GM12873 (cell line): ENCODE measurements at regions not wholly inside any gene's neighbourhood (a gene's known extent, or its start where the extent isn't known, plus 50 kb on each side); places are given as distances from the start of the nearest gene placed in this dataset.

Source experiments
- TF ChIP-seq, protein P1 (sequence below): IDR thresholded peaks from 2 replicates; pipeline ENCODE4 v1.5.1; 2012; ENCODE audit warnings: low read depth, mild to moderate bottlenecking, moderate library complexity, low read length, control low read depth; ENCODE audit not compliant: insufficient read depth; ENCODE audit errors: missing control alignments

DNA sequence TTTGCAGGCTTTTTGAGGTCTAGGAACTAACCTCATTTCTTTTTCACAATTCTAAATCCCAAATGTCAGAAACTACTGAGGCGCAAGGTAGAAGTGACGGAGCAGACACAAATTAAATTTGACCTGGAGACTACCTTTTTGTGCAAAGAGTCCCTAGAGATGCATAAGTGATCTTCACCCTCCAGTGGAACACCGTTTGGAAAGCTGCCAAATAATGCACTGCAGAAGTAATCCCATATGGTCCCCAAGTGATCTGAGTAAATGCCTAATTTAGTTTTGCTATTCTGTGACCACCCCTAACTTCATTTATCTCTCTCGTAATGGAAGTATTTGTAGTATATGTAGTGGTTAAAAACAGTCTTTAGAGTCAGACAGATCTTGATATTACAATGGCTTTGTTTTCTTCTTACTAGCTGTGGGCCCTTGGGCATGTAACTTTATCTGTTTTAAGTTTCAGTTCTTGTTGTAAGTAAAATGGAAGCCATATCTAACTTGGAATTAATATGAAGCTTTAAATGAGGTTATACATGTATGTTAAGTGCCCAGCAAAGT, 70.4 kb upstream of the IPO9 start:
- TF ChIP-seq, protein P1, sequence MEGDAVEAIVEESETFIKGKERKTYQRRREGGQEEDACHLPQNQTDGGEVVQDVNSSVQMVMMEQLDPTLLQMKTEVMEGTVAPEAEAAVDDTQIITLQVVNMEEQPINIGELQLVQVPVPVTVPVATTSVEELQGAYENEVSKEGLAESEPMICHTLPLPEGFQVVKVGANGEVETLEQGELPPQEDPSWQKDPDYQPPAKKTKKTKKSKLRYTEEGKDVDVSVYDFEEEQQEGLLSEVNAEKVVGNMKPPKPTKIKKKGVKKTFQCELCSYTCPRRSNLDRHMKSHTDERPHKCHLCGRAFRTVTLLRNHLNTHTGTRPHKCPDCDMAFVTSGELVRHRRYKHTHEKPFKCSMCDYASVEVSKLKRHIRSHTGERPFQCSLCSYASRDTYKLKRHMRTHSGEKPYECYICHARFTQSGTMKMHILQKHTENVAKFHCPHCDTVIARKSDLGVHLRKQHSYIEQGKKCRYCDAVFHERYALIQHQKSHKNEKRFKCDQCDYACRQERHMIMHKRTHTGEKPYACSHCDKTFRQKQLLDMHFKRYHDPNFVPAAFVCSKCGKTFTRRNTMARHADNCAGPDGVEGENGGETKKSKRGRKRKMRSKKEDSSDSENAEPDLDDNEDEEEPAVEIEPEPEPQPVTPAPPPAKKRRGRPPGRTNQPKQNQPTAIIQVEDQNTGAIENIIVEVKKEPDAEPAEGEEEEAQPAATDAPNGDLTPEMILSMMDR: no peak

DNA sequence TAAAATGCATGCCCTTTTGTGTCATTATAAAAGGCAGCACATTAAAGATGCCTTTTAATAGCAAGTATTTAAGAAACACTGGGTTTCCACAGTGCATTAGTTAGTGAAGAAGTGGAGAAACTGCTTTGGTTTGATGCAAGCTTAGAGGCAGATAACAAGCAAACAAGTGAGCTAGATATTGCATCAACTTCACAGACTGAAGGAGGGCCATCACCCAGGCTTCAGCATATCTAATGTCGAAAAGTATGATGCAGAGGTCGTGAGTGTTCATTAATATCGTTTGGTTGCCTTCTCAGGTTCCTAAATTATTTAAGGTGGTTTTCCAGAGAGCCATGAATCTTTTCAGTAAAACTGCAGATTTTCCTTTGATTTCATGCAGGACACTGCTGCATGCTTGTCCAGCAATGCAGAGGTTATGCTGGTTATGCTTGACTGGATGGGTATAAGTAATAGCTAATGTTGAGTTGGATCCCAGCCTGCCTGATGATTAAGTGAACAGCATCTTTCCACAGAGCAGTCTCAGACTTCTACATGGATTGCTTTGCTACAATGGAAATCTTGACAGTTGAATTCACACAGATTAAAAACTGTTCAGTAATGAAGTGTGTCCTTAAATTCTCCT, 69.7 kb upstream of the IPO9 start:
- TF ChIP-seq, protein P1: no peak

DNA sequence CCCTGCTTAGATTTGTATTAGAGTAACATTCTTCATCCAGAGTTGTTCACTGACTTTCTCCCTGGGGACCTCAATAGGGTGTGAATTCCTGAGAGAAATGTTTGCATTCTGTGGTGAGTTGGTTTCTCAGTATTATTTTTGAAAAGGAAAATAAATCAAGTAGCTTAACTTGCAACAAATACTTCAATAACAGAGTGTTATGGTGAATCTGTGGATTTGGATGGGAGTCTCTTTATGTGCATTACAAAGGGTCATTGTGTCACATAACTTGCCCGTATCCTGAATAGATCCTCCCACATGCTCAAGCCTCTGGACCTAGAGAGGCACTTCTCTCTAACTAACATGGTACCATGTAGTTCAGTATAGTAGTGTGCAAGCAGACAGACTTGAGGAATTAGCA, 68.4 kb upstream of the IPO9 start:
- TF ChIP-seq, protein P1: no peak

DNA sequence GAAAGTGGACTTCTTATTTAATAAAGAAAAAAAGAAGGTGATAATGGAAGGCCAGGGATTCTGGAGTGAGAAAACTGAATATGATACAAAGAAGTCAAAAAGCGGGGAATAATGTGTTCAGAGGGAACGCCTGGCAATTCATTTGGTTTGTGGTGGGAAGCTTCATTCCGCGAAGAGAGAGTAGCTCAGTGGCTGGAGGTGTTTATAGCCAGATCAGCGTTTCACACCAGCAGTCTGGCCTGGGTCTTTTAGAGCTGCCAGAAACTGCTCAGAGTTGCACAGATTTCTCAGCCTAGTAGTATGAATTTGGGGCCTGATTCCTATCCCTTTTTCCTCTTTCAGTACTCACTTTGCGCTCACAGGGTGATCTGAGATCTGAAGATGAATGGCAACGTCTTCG, 67.8 kb upstream of the IPO9 start:
- TF ChIP-seq, protein P1: no peak

DNA sequence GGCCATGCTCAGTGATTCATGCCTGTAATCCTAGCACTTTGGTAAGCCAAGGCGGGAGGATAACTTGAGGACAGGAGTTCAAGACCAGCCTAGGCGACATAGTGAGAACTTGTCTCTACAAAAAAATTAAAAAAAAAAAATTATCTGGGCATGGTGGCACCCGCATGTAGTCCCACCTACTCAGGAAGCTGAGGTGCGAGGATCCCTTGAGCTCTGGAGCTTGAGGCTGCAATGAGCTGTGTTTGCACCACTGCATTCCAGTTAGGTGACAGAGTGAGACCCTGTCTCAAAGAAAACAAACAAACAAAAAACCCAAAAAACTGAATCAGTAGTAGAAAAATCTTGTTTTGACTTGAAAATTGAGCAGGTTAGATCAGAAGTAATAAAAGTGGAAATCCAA, 67.1 kb upstream of the IPO9 start:
- TF ChIP-seq, protein P1: no peak

DNA sequence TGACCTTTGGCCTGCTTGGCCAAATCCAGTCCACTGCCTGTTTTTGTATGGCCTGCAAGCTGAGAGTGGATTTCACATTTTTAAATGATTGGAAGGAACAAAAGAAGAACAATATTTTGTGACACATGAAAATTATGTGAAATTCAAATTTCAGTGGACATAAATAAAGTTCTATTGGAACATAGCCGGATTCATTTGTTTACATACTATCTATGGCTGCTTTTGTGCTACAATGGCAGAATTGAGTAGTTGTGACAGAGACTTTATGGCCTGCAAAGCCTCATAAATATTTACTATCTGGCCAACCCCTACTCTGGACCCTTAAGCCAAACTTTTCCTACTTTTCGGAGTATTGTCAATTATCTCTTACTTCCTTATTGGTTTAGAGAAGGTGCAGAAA, 66.6 kb upstream of the IPO9 start:
- TF ChIP-seq, protein P1: no peak

DNA sequence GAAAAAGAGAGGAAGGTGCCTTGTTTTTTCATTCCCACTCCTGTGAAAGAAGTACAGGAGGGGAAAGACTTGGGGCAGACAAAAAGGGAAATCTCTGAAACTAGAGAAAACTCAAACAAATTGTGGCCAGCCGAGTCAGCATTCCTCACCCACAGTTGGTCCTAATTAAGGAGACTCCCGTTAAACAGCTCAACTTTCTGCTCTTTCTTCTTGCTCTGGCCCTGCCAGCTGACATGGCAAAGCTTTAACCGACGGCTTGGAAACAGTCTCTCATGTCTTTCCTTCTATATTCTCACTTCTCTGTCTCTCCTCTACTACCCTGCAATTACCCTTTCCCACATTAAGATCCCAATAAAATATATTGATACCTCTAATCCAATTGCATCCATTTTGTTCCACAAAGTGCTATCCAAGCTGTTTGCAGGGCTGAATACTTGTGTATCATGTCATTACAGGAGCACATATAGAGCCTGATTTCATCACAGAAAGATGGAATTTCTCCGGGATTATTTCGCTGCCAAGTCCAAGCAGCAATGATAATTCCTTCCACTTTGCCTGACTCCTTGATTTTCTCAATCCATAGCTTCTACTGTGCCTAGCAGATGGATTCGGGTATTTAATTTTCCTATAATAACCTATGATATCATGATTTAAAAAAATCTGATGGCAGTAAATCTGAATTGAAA, 65.4 kb upstream of the IPO9 start:
- TF ChIP-seq, protein P1: no peak
